MCF 10A (cell line): ENCODE measurements at regions not wholly inside any gene's neighbourhood (a gene's known extent, or its start where the extent isn't known, plus 50 kb on each side); places are given as distances from the start of the nearest gene placed in this dataset.

Experiments
- BruUV-seq: library from RNA; stranded (reverse); fragments of 400-500 nt; replicated peaks from 2 replicates; lab custom pipeline; 2021; lab: Mats Ljungman, UMichigan
- CTCF ChIA-PET: fragments of 300-600 bp; sonication (Branson Sonifier 250); formaldehyde crosslinking; extraction: SDS; loops from one replicate; lab custom pipeline; 2021; ENCODE audit warnings: antibody characterized with exemption, inconsistent platforms; lab: Yijun Ruan, JAX
- POLR2A ChIA-PET: fragments of 300-600, 350-650 bp; sonication (Branson Sonifier 250); formaldehyde crosslinking; extraction: SDS; loops from one replicate; lab custom pipeline; 2020; ENCODE audit warnings: antibody characterized with exemption, inconsistent platforms; lab: Yijun Ruan, JAX
- DNase-seq: peaks from one replicate; pipeline ENCODE4 v3.0.0-alpha.2; 2018; ENCODE audit not compliant: unreplicated experiment
- H3K27ac Mint-ChIP-seq: one replicate; pipeline ENCODE4 v1.8.0; 2022; ENCODE audit warnings: mild to moderate bottlenecking, low read depth, mixed read lengths; ENCODE audit not compliant: unreplicated experiment
- H3K27me3 Mint-ChIP-seq: one replicate; pipeline ENCODE4 v1.8.0; 2022; ENCODE audit warnings: mixed read lengths; ENCODE audit not compliant: insufficient read depth, unreplicated experiment
- H3K36me3 Mint-ChIP-seq: one replicate; pipeline ENCODE4 v1.8.0; 2022; ENCODE audit warnings: mild to moderate bottlenecking, moderate library complexity, mixed read lengths; ENCODE audit not compliant: insufficient read depth, unreplicated experiment
- H3K4me1 Mint-ChIP-seq: one replicate; pipeline ENCODE4 v1.8.0; 2022; ENCODE audit warnings: mixed read lengths; ENCODE audit not compliant: insufficient read depth, unreplicated experiment
- H3K4me3 Mint-ChIP-seq: one replicate; pipeline ENCODE4 v1.8.0; 2022; ENCODE audit warnings: mild to moderate bottlenecking, moderate library complexity, mixed read lengths; ENCODE audit not compliant: unreplicated experiment
- H3K9me3 Mint-ChIP-seq: one replicate; pipeline ENCODE4 v1.8.0; 2022; ENCODE audit warnings: mixed read lengths; ENCODE audit not compliant: unreplicated experiment
- intact Hi-C: fragments of 100-400 bp; cut with micrococcal nuclease; formaldehyde crosslinking; loops from 2 replicates; pipeline ENCODE4 v1.14.1; 2022
- TF ChIP-seq, protein P1 (sequence below): fragments of 200-600 bp; IDR thresholded peaks from one replicate; pipeline ENCODE4 v1.8.0; 2022; ENCODE audit warnings: antibody characterized with exemption, mild to moderate bottlenecking; ENCODE audit not compliant: unreplicated experiment

DNA sequence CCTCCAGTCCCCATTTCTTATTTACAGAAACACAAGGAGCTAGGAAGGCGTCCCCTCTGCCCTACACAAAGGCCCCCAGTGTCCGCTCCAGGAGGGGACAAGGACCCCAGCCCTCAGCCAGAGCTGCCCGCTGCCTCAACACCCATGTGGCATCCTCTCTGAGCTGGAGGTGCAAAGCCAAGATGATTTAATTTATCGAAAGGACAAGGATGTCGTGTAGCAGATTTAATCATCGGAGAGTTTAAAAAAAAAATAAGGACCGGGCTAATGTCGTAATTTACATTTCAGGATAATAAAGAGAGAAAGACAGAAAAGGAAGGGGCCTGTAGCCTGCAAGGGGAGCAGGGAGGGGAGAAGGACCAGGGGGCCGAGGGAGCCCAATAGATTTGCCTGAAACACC is 68.3 kb upstream of the CASZ1 start:
- TF ChIP-seq, protein P1, sequence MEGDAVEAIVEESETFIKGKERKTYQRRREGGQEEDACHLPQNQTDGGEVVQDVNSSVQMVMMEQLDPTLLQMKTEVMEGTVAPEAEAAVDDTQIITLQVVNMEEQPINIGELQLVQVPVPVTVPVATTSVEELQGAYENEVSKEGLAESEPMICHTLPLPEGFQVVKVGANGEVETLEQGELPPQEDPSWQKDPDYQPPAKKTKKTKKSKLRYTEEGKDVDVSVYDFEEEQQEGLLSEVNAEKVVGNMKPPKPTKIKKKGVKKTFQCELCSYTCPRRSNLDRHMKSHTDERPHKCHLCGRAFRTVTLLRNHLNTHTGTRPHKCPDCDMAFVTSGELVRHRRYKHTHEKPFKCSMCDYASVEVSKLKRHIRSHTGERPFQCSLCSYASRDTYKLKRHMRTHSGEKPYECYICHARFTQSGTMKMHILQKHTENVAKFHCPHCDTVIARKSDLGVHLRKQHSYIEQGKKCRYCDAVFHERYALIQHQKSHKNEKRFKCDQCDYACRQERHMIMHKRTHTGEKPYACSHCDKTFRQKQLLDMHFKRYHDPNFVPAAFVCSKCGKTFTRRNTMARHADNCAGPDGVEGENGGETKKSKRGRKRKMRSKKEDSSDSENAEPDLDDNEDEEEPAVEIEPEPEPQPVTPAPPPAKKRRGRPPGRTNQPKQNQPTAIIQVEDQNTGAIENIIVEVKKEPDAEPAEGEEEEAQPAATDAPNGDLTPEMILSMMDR, result no peak
- intact Hi-C loops, result no loop called here
- no peaks in the 10 kb centered on the region for H3K27me3 Mint-ChIP-seq
- DNase-seq, result no peak
- H3K36me3 Mint-ChIP-seq, result no peaks in the 10 kb centered on the region
- H3K4me3 Mint-ChIP-seq, result no peak overlapping the region
- no peaks in the 10 kb centered on the region for H3K9me3 Mint-ChIP-seq
- no TSS peak for BruUV-seq
- H3K27ac Mint-ChIP-seq, result no peak overlapping the region
- POLR2A ChIA-PET, result interaction anchor here (0.7 to 0.8 kb wide), 3 partner anchors 13 to 369 kb away, joined by 3 read pairs; no protein-coding TSS in a partner anchor
- CTCF ChIA-PET, result interaction anchor here (0.9 to 1.8 kb wide), 5 partner anchors 172 to 369 kb away, joined by 3 to 8 read pairs (median 5); no protein-coding TSS in a partner anchor
- H3K4me1 Mint-ChIP-seq, result peaks cover 6% of the 10 kb centered on the region

DNA sequence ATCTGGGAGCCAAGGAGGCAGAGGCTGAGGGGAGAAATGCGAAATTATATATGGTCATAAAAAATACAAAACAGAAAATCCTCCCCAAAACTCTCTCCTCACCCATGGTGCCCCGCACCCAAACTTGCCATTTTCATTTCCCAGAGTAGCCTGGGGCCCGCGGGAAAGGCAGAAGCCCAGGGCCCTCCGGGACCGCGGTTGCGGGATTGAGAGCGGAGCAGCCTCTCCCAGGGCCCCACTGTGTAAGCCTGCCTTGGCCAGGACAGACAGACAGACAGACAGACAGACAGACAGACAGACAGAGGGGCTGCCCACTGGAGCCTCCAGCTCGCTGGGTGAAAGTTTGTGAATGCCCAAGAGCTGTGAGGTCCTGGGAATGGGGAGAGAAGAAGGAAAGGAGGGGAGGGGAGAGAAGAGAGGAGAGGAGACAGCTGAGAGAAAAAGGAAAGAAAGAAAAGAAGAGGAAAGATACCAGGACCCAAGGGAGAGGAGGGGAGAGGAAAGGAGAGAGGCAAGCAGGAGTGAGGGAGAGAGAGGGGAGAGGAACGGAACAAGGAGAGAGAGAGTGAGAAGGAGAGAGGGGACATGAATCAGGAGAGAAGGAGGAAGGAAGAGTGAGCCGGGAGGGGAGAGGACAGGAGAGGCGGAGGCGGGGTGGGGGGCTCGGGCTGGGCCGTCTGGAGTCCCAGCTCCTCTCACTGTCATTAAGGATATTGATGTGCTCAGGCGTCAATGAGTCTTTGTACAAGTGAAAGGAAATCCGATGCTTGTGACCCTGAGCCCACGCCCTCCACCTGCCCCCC is 69.3 kb upstream of the CASZ1 start:
- no peak for DNase-seq
- H3K9me3 Mint-ChIP-seq, result no peaks in the 10 kb centered on the region
- H3K36me3 Mint-ChIP-seq, result no peaks in the 10 kb centered on the region
- H3K27me3 Mint-ChIP-seq, result no peaks in the 10 kb centered on the region
- TF ChIP-seq, protein P1, result no peak
- H3K4me1 Mint-ChIP-seq, result peaks cover 6% of the 10 kb centered on the region
- intact Hi-C loops, result no loop called here
- H3K27ac Mint-ChIP-seq, result peak overlapping the region; percentile 13
- BruUV-seq, result no TSS peak
- H3K4me3 Mint-ChIP-seq, result peak overlapping the region; percentile 22
- ChIA-PET POLR2A (interaction anchor here (0.7 to 0.8 kb wide), 3 partner anchors 12 to 370 kb away, joined by 3 read pairs; no protein-coding TSS in a partner anchor), CTCF (interaction anchor here (0.6 to 1.8 kb wide), 9 partner anchors 8 to 1180 kb away, joined by 3 to 8 read pairs (median 3); no protein-coding TSS in a partner anchor)

DNA sequence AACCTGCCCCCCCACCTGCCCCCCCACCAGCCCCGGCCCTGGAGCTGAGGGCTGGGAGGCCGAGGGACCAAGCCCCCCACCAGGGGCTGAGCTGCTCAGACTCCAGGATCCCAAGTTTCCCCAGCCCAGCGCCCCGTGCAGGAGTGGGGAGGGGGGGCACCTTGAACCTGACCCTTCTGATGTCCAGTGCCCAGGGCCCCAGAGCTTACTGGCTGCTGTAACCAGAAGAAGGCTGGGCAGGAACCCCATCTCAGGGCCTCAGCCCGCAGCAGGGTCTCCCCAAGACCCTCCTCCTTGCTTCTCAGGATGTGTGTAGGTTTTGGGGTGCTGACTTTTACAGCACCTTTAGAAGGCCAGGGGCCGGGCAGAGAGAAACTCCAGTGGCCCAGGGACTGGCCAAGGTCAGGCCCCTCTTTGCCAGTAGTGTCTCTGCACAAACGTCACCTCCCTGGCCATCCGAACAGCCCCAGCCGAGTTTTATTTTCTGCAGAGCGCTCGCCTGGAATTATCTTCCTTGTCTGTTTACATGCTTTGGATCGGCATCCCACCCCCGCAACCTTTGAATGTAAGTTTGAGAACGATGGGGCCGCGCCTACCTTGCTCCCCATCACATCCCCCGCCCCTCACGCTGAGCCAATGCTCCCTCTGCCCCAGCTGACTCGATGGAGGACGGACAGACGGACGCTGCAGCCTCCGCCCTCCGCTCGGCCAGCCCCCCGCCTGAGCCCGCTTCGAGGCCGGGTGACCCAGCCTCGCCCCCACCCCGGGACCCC is 70.1 kb upstream of the CASZ1 start:
- Mint-ChIP-seq H3K27ac (peak overlapping the region; percentile 13), H3K4me1 (peaks cover 6% of the 10 kb centered on the region), H3K9me3 (no peaks in the 10 kb centered on the region), H3K27me3 (no peaks in the 10 kb centered on the region), H3K4me3 (peak overlapping the region; percentile 55), H3K36me3 (no peaks in the 10 kb centered on the region)
- TF ChIP-seq, protein P1, result no peak
- POLR2A ChIA-PET, result no interaction called here
- CTCF ChIA-PET, result interaction anchor here (0.7 to 1.5 kb wide), 8 partner anchors 10 to 382 kb away, joined by 3 to 11 read pairs (median 4); no protein-coding TSS in a partner anchor
- BruUV-seq, result no TSS peak
- intact Hi-C loops, result loop anchor here (1.0 kb wide), 3 partner anchors 174 to 359 kb away; no protein-coding TSS in a partner anchor
- peak; percentile 18 for DNase-seq
